Glutamatergic neuron (in vitro differentiated cells): ENCODE measurements at regions not wholly inside any gene's neighbourhood (a gene's known extent, or its start where the extent isn't known, plus 50 kb on each side); places are given as distances from the start of the nearest gene placed in this dataset.

Experiments used
- DNase-seq: peaks from one replicate; pipeline ENCODE4 v3.0.0; 2022
- H3K27ac Mint-ChIP-seq: one replicate; pipeline ENCODE4 v1.8.0; 2020; ENCODE audit warnings: mild to moderate bottlenecking, mixed read lengths, inconsistent platforms; ENCODE audit not compliant: unreplicated experiment
- H3K27me3 Mint-ChIP-seq: one replicate; pipeline ENCODE4 v1.8.0; 2020; ENCODE audit warnings: mild to moderate bottlenecking, moderate library complexity, mixed read lengths, inconsistent platforms; ENCODE audit not compliant: unreplicated experiment
- H3K36me3 Mint-ChIP-seq: one replicate; pipeline ENCODE4 v1.8.0; 2020; ENCODE audit warnings: mild to moderate bottlenecking, mixed read lengths, inconsistent platforms; ENCODE audit not compliant: unreplicated experiment
- H3K4me1 Mint-ChIP-seq: one replicate; pipeline ENCODE4 v1.8.0; 2020; ENCODE audit warnings: mild to moderate bottlenecking, low read depth, mixed read lengths, inconsistent platforms; ENCODE audit not compliant: unreplicated experiment
- H3K4me3 Mint-ChIP-seq: one replicate; pipeline ENCODE4 v1.8.0; 2020; ENCODE audit warnings: mild to moderate bottlenecking, mixed read lengths, inconsistent platforms; ENCODE audit not compliant: unreplicated experiment
- H3K9me3 Mint-ChIP-seq: one replicate; pipeline ENCODE4 v1.8.0; 2020; ENCODE audit warnings: mild to moderate bottlenecking, moderate library complexity, mixed read lengths, inconsistent platforms; ENCODE audit not compliant: unreplicated experiment
- TF ChIP-seq, protein P1 (sequence below): fragments of 200-600 bp; sonication (generic); IDR thresholded peaks from one replicate; pipeline ENCODE4 v1.5.0; 2021; ENCODE audit not compliant: partially characterized antibody, unreplicated experiment

- Mint-ChIP-seq H3K27me3 (no peaks in the 10 kb centered on the region), H3K4me3 (no peak overlapping the region), H3K9me3 (no peaks in the 10 kb centered on the region), H3K4me1 (peaks cover 5% of the 10 kb centered on the region), H3K27ac (no peak overlapping the region), H3K36me3 (no peaks in the 10 kb centered on the region)
- no peak for DNase-seq
- TF ChIP-seq, protein P1, sequence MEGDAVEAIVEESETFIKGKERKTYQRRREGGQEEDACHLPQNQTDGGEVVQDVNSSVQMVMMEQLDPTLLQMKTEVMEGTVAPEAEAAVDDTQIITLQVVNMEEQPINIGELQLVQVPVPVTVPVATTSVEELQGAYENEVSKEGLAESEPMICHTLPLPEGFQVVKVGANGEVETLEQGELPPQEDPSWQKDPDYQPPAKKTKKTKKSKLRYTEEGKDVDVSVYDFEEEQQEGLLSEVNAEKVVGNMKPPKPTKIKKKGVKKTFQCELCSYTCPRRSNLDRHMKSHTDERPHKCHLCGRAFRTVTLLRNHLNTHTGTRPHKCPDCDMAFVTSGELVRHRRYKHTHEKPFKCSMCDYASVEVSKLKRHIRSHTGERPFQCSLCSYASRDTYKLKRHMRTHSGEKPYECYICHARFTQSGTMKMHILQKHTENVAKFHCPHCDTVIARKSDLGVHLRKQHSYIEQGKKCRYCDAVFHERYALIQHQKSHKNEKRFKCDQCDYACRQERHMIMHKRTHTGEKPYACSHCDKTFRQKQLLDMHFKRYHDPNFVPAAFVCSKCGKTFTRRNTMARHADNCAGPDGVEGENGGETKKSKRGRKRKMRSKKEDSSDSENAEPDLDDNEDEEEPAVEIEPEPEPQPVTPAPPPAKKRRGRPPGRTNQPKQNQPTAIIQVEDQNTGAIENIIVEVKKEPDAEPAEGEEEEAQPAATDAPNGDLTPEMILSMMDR = no peak
Observed at GRCh38 chr3:178397836-178398235, 138.4 kb upstream of the KCNMB2 start.

- Mint-ChIP-seq H3K4me1 (no peaks in the 10 kb centered on the region), H3K9me3 (no peaks in the 10 kb centered on the region), H3K27me3 (no peaks in the 10 kb centered on the region), H3K27ac (no peak overlapping the region), H3K4me3 (no peak overlapping the region), H3K36me3 (no peaks in the 10 kb centered on the region)
- DNase-seq = no peak
- TF ChIP-seq, protein P1 = no peak
Observed at GRCh38 chr3:178404961-178405360, 131.3 kb upstream of the KCNMB2 start.

DNA sequence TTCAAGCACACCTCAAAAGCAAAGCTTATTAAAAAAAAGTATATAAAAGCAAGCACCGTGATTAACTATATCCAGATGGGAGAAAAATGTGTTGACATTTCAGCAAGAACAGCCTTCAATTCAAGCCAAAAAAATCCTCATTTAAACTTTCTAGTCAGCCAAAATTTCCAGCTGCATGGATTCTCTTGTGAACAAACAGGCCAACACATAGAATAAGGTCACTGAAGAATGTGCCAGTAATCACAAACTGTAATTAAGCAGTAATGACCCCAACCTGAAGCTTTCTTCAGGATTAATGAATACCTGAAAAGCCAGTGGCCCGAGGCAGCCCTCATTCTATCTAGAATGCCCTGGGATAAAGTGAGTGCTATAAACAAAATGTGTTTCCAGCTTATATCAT is 130.7 kb upstream of the KCNMB2 start:
- Mint-ChIP-seq H3K27ac (no peak overlapping the region), H3K36me3 (no peaks in the 10 kb centered on the region), H3K4me1 (no peaks in the 10 kb centered on the region), H3K4me3 (no peak overlapping the region), H3K27me3 (no peaks in the 10 kb centered on the region), H3K9me3 (no peaks in the 10 kb centered on the region)
- TF ChIP-seq, protein P1 = no peak
- no peak for DNase-seq

DNA sequence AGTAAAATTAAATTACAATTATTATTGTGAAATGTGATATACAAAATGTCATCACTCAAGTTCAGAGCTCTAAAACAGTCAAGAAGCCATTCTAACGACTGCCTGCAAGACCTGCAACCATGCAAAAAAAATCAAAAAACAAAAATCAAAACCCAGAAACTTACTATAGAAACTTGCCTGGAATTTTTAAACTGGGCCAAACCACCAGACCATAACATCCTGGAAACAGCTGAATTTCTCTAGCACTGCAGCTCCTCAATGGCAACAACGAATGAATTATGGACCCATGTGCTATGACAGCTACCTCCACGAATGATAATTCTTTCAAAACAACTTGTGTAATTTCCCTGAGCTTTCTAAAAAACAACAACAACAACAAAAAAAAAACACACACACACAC is 130.0 kb upstream of the KCNMB2 start:
- Mint-ChIP-seq H3K36me3 (no peaks in the 10 kb centered on the region), H3K4me1 (no peaks in the 10 kb centered on the region), H3K9me3 (no peaks in the 10 kb centered on the region), H3K4me3 (no peak overlapping the region), H3K27ac (no peak overlapping the region), H3K27me3 (no peaks in the 10 kb centered on the region)
- DNase-seq = no peak
- TF ChIP-seq, protein P1 = no peak

- Mint-ChIP-seq H3K9me3 (no peaks in the 10 kb centered on the region), H3K4me1 (peaks cover 4% of the 10 kb centered on the region), H3K4me3 (no peak overlapping the region), H3K27ac (no peak overlapping the region), H3K36me3 (no peaks in the 10 kb centered on the region), H3K27me3 (no peaks in the 10 kb centered on the region)
- TF ChIP-seq, protein P1 = no peak
- no peak for DNase-seq
Observed at GRCh38 chr3:178415384-178415783, 120.9 kb upstream of the KCNMB2 start.
